ENCODE measurements at regions not wholly inside any gene's neighbourhood (a gene's known extent, or its start where the extent isn't known, plus 50 kb on each side); places are given as distances from the start of the nearest gene placed in this dataset.

- TF ChIP-seq, protein P1, sequence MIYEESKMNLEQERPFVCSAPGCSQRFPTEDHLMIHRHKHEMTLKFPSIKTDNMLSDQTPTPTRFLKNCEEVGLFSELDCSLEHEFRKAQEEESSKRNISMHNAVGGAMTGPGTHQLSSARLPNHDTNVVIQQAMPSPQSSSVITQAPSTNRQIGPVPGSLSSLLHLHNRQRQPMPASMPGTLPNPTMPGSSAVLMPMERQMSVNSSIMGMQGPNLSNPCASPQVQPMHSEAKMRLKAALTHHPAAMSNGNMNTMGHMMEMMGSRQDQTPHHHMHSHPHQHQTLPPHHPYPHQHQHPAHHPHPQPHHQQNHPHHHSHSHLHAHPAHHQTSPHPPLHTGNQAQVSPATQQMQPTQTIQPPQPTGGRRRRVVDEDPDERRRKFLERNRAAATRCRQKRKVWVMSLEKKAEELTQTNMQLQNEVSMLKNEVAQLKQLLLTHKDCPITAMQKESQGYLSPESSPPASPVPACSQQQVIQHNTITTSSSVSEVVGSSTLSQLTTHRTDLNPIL (CRISPR knock-in tag; IDR thresholded peaks at IDR 0.05; ENCODE audit: low read depth) = no peak
- no peak for TF ChIP-seq OSR1 (CRISPR knock-in tag; IDR thresholded peaks at IDR 0.05)
- TF ChIP-seq, protein P2, sequence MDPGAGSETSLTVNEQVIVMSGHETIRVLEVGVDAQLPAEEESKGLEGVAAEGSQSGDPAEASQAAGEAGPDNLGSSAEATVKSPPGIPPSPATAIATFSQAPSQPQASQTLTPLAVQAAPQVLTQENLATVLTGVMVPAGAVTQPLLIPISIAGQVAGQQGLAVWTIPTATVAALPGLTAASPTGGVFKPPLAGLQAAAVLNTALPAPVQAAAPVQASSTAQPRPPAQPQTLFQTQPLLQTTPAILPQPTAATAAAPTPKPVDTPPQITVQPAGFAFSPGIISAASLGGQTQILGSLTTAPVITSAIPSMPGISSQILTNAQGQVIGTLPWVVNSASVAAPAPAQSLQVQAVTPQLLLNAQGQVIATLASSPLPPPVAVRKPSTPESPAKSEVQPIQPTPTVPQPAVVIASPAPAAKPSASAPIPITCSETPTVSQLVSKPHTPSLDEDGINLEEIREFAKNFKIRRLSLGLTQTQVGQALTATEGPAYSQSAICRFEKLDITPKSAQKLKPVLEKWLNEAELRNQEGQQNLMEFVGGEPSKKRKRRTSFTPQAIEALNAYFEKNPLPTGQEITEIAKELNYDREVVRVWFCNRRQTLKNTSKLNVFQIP (CRISPR knock-in tag; IDR thresholded peaks at IDR 0.05; ENCODE audit: borderline replicate concordance, low read depth) = no peak
- TF ChIP-seq ESRRG (CRISPR knock-in tag; IDR thresholded peaks at IDR 0.05) = no peak
- TF ChIP-seq ZNF70 (CRISPR knock-in tag; IDR thresholded peaks at IDR 0.05) = no peak
- no peak for TF ChIP-seq CSDC2 (CRISPR knock-in tag; IDR thresholded peaks at IDR 0.05)
- TF ChIP-seq ZFP3 (CRISPR knock-in tag; IDR thresholded peaks at IDR 0.05) = no peak
Observed at GRCh38 chr5:31119938-31120641, 73.4 kb upstream of the CDH6 start.

All from SK-N-SH treated with all-trans-retinoic acid at 6 μM for 48 hours (cell line).